Naive thymus-derived CD4-positive, alpha-beta T cell (primary cell): ENCODE measurements at regions not wholly inside any gene's neighbourhood (a gene's known extent, or its start where the extent isn't known, plus 50 kb on each side); places are given as distances from the start of the nearest gene placed in this dataset.

Experiments used
- ATAC-seq: fragments of 150-1000 bp; cut with Tn5 transposase; 2 replicates; pipeline ENCODE4 v1.10.0; 2021; ENCODE audit warnings: mild to moderate bottlenecking, moderate library complexity
- CTCF ChIA-PET: fragments of 350-600 bp; sonication (Branson Sonifier 250); formaldehyde crosslinking; loops from one replicate; lab custom pipeline; 2021; ENCODE audit warnings: antibody characterized with exemption; lab: Charles Lee
- POLR2A ChIA-PET: fragments of 350-600 bp; sonication (Branson Sonifier 250); formaldehyde crosslinking; loops from one replicate; lab custom pipeline; 2021; ENCODE audit warnings: antibody characterized with exemption, inconsistent platforms; lab: Charles Lee
- DNase-seq, 9 donors: peaks; one replicate each; pipeline versions ENCODE4 v3.0.0 to v3.0.0-alpha.2; 2020 to 2022; ENCODE audit warnings: mixed read lengths in 1 of 9
- H3K27ac ChIP-seq: one replicate; pipeline ENCODE4 v1.7.0; 2013; ENCODE audit warnings: mild to moderate bottlenecking, low read depth, low read length, moderate library complexity
- H3K27me3 ChIP-seq, 2 donors: one replicate each; pipeline ENCODE4 v1.7.0; 2013; ENCODE audit warnings: low read length in 2 of 2, mild to moderate bottlenecking in 2 of 2, moderate library complexity in 2 of 2; ENCODE audit not compliant: control insufficient read depth in 2 of 2, insufficient read depth in 2 of 2
- H3K36me3 ChIP-seq, 3 experiments: 1 replicate in 2 of 3; 2 replicates in 1 of 3; pipeline ENCODE4 v1.7.0; 2013; ENCODE audit warnings: low read length in 3 of 3, mild to moderate bottlenecking in 3 of 3, moderate library complexity in 1 of 3; ENCODE audit not compliant: insufficient read depth in 3 of 3, control insufficient read depth in 2 of 3
- H3K4me1 ChIP-seq, 2 donors: one replicate each; pipeline ENCODE4 v1.7.0; 2013; ENCODE audit warnings: low read length in 2 of 2, mild to moderate bottlenecking in 2 of 2, moderate library complexity in 1 of 2; ENCODE audit not compliant: control insufficient read depth in 2 of 2, insufficient read depth in 2 of 2
- H3K4me3 ChIP-seq: 2 replicates; pipeline ENCODE4 v1.7.0; 2013; ENCODE audit warnings: mild to moderate bottlenecking, low read length
- H3K9me3 ChIP-seq, 3 experiments: 1 replicate in 2 of 3; 2 replicates in 1 of 3; pipeline ENCODE4 v1.7.0; 2013; ENCODE audit warnings: low read length in 3 of 3; ENCODE audit not compliant: control insufficient read depth in 2 of 3
- H3K27ac Mint-ChIP-seq, 9 donors: one replicate each; pipeline ENCODE4 v1.8.0; 2020 to 2022; ENCODE audit warnings: mixed read lengths in 9 of 9, mild to moderate bottlenecking in 8 of 9, moderate library complexity in 5 of 9, inconsistent platforms in 2 of 9
- H3K27me3 Mint-ChIP-seq, 5 donors: one replicate each; pipeline ENCODE4 v1.8.0; 2021 to 2022; ENCODE audit warnings: mixed read lengths in 5 of 5, mild to moderate bottlenecking in 1 of 5
- H3K36me3 Mint-ChIP-seq, 5 donors: one replicate each; pipeline ENCODE4 v1.8.0; 2020 to 2022; ENCODE audit warnings: mixed read lengths in 5 of 5, mild to moderate bottlenecking in 3 of 5, inconsistent platforms in 1 of 5
- H3K4me1 Mint-ChIP-seq, 7 donors: one replicate each; pipeline ENCODE4 v1.8.0; 2020 to 2022; ENCODE audit warnings: mixed read lengths in 7 of 7, mild to moderate bottlenecking in 3 of 7, inconsistent platforms in 1 of 7
- H3K4me3 Mint-ChIP-seq, 10 donors: one replicate each; pipeline ENCODE4 v1.8.0; 2020 to 2022; ENCODE audit warnings: mild to moderate bottlenecking in 10 of 10, mixed read lengths in 10 of 10, moderate library complexity in 6 of 10, inconsistent platforms in 2 of 10
- H3K9me3 Mint-ChIP-seq, 11 donors: one replicate each; pipeline ENCODE4 v1.8.0; 2020 to 2022; ENCODE audit warnings: mixed read lengths in 11 of 11, mild to moderate bottlenecking in 4 of 11, inconsistent platforms in 1 of 11, moderate library complexity in 1 of 11
- intact Hi-C, 2 donors: fragments of 100-400 bp; cut with micrococcal nuclease; formaldehyde crosslinking; loops; one replicate each; pipeline ENCODE4 v1.15.1; 2023

DNA sequence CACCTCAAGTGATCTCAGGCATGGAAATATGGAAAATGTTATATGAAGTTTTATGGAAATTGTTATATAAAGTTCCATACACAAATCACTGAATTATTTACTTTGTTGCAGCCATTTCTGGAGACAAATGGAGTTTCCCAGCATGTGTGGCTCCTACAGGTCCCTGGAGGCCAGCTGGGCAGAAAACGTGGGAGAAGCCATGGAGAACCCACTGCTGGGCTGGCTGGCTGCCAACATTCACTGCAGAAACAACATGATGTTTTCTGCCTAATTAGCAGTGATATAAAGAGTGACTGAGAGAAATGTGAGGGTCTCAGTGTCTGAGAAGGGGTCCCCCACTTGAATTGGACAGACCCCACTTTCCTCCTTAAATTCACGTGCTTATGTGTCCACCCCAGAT lies 208.8 kb upstream of the IRX2 start:
- CTCF ChIA-PET, result no interaction called here
- Histone ChIP-seq H3K27me3 (no peaks in the 10 kb centered on the region), H3K4me3 (no peak overlapping the region), H3K36me3 (no peaks in the 10 kb centered on the region), H3K9me3 (peaks cover 0 to 7% (median 6%) of the 10 kb centered on the region in 3 experiments), H3K27ac (no peak overlapping the region), H3K4me1 (no peaks in the 10 kb centered on the region)
- DNase-seq, result no peak
- Mint-ChIP-seq H3K36me3 (no peaks in the 10 kb centered on the region), H3K4me1 (no peaks in the 10 kb centered on the region), H3K9me3 (peaks cover 7 to 45% (median 15%) of the 10 kb centered on the region in 11 donors), H3K4me3 (no peak overlapping the region), H3K27me3 (peaks cover 0 to 4% (median 0%) of the 10 kb centered on the region in 5 donors), H3K27ac (no peak overlapping the region)
- intact Hi-C loops, result no loop called here
- POLR2A ChIA-PET, result no interaction called here
- ATAC-seq, result no peak

DNA sequence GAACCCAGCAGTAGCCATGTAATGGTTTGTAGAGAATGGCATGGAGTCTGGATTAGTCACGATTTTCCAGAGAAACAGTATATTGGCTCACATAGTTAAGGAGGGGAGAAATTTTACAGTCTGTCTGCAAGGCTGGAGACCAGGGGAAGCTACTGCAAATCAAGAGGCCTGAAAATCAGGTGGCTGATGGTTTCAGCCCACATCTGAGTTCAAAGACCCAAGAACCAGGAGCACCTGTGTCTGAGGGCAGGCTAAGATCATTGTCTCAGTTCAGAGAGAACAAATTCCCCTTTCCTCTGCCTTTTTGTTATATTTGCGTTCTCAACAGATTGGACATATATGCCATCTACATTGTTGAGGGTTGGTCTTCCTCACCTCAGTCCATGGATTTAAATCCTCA lies 207.5 kb upstream of the IRX2 start:
- DNase-seq, result no peak
- Mint-ChIP-seq H3K27ac (no peak overlapping the region), H3K36me3 (no peaks in the 10 kb centered on the region), H3K4me3 (no peak overlapping the region), H3K4me1 (no peaks in the 10 kb centered on the region), H3K9me3 (peaks cover 3 to 48% (median 17%) of the 10 kb centered on the region in 11 donors), H3K27me3 (peaks cover 0 to 4% (median 0%) of the 10 kb centered on the region in 5 donors)
- ChIA-PET POLR2A (no interaction called here), CTCF (no interaction called here)
- Histone ChIP-seq H3K27ac (no peak overlapping the region), H3K27me3 (no peaks in the 10 kb centered on the region), H3K4me1 (no peaks in the 10 kb centered on the region), H3K9me3 (peaks cover 0 to 7% (median 6%) of the 10 kb centered on the region in 3 experiments), H3K4me3 (no peak overlapping the region), H3K36me3 (no peaks in the 10 kb centered on the region)
- no peak for ATAC-seq
- intact Hi-C loops, result no loop called here

DNA sequence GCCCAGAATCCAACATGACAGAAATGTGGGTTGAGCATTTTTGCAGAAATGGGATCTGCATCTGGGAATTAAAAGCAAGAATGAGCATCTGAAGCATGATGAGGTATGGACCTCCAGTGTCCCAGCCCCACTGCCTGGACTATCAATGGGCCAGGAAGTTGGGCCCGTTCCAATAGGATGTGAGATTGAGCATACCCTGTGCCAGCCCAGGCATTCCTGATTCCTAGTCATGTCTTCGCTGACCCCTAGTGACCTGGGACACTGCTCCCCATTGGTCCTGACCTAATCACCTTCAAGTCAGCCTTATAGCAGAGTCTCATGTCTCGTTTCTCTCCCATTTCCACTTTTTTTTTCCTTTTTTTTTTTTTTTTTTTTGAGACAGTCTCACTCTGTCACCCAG lies 197.4 kb upstream of the IRX2 start:
- DNase-seq (no peak), ATAC-seq (no peak)
- Mint-ChIP-seq H3K9me3 (peaks cover 0 to 22% (median 6%) of the 10 kb centered on the region in 11 donors), H3K27me3 (no peaks in the 10 kb centered on the region), H3K36me3 (no peaks in the 10 kb centered on the region), H3K27ac (no peak overlapping the region), H3K4me3 (no peak overlapping the region), H3K4me1 (no peaks in the 10 kb centered on the region)
- H3K36me3 ChIP-seq, result no peaks in the 10 kb centered on the region
- H3K4me1 ChIP-seq, result no peaks in the 10 kb centered on the region
- H3K27ac ChIP-seq, result no peak overlapping the region
- intact Hi-C loops, result no loop called here
- no peaks in the 10 kb centered on the region for H3K9me3 ChIP-seq
- ChIA-PET CTCF (no interaction called here), POLR2A (no interaction called here)
- H3K4me3 ChIP-seq, result no peak overlapping the region
- no peaks in the 10 kb centered on the region for H3K27me3 ChIP-seq

DNA sequence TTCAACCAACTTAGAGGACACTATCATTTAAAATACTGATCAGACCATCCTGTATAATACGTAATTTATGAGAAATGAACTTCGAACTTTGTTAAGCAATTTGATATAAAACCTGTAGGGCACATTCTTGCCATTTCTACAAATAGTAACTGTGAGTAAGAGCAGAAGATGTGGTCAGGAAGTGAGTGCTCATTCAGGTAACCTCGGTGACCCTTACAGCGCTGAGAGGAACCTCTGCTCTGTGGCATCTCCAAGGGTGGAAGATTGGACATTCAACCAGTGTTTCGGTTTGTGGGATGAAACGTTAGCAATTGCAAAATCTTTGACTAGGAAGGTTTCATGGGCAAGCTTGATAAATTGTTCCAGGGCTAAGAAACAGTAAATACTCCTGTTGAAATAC lies 194.8 kb upstream of the IRX2 start:
- Mint-ChIP-seq H3K4me1 (no peaks in the 10 kb centered on the region), H3K9me3 (peaks cover 0 to 29% (median 11%) of the 10 kb centered on the region in 11 donors), H3K4me3 (no peak overlapping the region), H3K27me3 (no peaks in the 10 kb centered on the region), H3K36me3 (no peaks in the 10 kb centered on the region), H3K27ac (no peak overlapping the region)
- intact Hi-C loops, result no loop called here
- no peak for ATAC-seq
- POLR2A ChIA-PET, result no interaction called here
- Histone ChIP-seq H3K4me1 (no peaks in the 10 kb centered on the region), H3K27ac (no peak overlapping the region), H3K27me3 (no peaks in the 10 kb centered on the region), H3K36me3 (no peaks in the 10 kb centered on the region), H3K4me3 (no peak overlapping the region), H3K9me3 (no peaks in the 10 kb centered on the region)
- CTCF ChIA-PET, result no interaction called here
- DNase-seq, result no peak

DNA sequence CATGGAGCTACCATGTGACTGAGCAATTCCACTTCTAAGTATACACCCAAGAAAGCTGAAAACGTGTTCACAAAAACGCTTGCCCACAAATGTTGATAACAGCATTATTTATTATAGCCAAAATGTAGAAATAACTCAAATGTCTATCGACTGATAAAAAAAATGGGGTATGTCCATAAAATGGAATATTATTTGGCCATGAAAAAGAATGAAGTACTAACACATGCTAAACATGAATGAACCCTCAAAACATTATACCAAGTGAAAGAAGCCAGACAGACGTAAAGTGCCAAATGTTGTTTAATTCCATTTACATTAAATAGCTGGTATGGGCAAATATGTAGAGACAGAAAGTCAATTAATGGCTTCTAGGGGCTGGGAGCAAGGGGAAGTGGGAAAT lies 184.9 kb upstream of the IRX2 start:
- Histone ChIP-seq H3K36me3 (no peaks in the 10 kb centered on the region), H3K27me3 (no peaks in the 10 kb centered on the region), H3K9me3 (no peaks in the 10 kb centered on the region), H3K4me3 (no peak overlapping the region), H3K27ac (no peak overlapping the region), H3K4me1 (no peaks in the 10 kb centered on the region)
- intact Hi-C loops, result no loop called here
- ChIA-PET POLR2A (no interaction called here), CTCF (no interaction called here)
- no peaks in the 10 kb centered on the region for H3K36me3 Mint-ChIP-seq
- ATAC-seq (no peak), DNase-seq (no peak)
- H3K27me3 Mint-ChIP-seq, result no peaks in the 10 kb centered on the region
- H3K9me3 Mint-ChIP-seq, result peaks cover 0 to 27% (median 6%) of the 10 kb centered on the region in 11 donors
- no peak overlapping the region for H3K27ac Mint-ChIP-seq
- H3K4me3 Mint-ChIP-seq, result no peak overlapping the region
- no peaks in the 10 kb centered on the region for H3K4me1 Mint-ChIP-seq

DNA sequence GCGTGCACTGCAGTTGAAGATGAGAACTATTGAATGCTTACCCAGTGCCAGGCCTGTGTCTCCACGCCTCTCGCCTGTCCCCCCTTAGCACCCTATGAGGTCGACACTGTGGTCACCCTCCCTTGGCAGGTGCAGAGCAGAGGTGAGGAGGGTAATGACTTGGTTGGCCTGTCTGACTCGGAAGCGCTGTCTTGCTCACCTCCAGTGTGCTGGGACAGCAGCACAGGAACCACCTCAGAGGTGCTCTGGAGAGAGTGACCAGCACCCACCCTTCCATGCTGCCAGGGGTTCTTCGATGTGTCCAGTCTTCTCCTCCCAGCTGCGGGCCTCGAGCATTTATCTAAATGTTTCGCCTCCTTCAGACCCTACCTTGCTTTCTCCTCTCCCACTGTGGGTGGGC lies 178.3 kb upstream of the IRX2 start:
- ChIA-PET POLR2A (no interaction called here), CTCF (no interaction called here)
- no peaks in the 10 kb centered on the region for H3K36me3 ChIP-seq
- no peaks in the 10 kb centered on the region for H3K27me3 ChIP-seq
- intact Hi-C loops, result loop anchor here in 1 of 2 donors (5.0 kb wide), 1 partner anchor 147 kb away; no protein-coding TSS in a partner anchor
- no peaks in the 10 kb centered on the region for H3K4me1 ChIP-seq
- no peak for ATAC-seq
- Mint-ChIP-seq H3K36me3 (no peaks in the 10 kb centered on the region), H3K27ac (no peak overlapping the region), H3K4me3 (no peak overlapping the region), H3K27me3 (peaks cover 0 to 7% (median 0%) of the 10 kb centered on the region in 5 donors), H3K4me1 (no peaks in the 10 kb centered on the region), H3K9me3 (peaks cover 0 to 18% (median 7%) of the 10 kb centered on the region in 11 donors)
- no peak overlapping the region for H3K4me3 ChIP-seq
- DNase-seq, result no peak
- no peaks in the 10 kb centered on the region for H3K9me3 ChIP-seq
- H3K27ac ChIP-seq, result no peak overlapping the region

DNA sequence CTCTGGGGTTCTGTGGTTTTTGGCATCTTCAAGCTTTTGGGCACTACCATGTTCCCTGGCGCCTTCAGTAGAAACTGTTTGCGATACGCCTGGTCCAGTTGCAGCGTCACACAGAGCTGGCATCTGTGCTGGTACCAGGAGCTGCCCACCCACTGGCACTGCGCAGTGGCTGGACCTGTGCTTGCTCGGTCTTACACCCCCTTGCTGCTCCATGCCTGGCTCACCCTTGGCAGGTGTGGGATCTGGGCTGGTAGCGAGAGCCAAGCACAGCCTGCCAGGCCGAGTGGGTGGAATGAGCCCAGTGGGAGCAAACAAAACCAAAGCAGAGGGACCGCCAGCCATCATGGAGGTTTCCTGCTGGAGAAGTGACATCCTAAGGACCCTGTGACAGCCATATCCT lies 170.2 kb upstream of the IRX2 start:
- DNase-seq (no peak), ATAC-seq (no peak)
- CTCF ChIA-PET, result no interaction called here
- peaks cover 0 to 15% (median 5%) of the 10 kb centered on the region in 11 donors for H3K9me3 Mint-ChIP-seq
- POLR2A ChIA-PET, result no interaction called here
- Histone ChIP-seq H3K27ac (no peak overlapping the region), H3K9me3 (no peaks in the 10 kb centered on the region), H3K4me3 (no peak overlapping the region), H3K27me3 (no peaks in the 10 kb centered on the region), H3K4me1 (no peaks in the 10 kb centered on the region), H3K36me3 (no peaks in the 10 kb centered on the region)
- no peaks in the 10 kb centered on the region for H3K36me3 Mint-ChIP-seq
- no peaks in the 10 kb centered on the region for H3K4me1 Mint-ChIP-seq
- no peak overlapping the region for H3K4me3 Mint-ChIP-seq
- H3K27ac Mint-ChIP-seq, result no peak overlapping the region
- H3K27me3 Mint-ChIP-seq, result no peaks in the 10 kb centered on the region
- intact Hi-C loops, result no loop called here
